ENCODE measurements at regions not wholly inside any gene's neighbourhood (a gene's known extent, or its start where the extent isn't known, plus 50 kb on each side); places are given as distances from the start of the nearest gene placed in this dataset.

GRCh38 chr9:515665-516064 is 301.0 kb downstream of the DOCK8 start:
- ATAC-seq (no peak), DNase-seq (no peak)
- intact Hi-C loops (cut with DNase I), result no loop called here

DNA sequence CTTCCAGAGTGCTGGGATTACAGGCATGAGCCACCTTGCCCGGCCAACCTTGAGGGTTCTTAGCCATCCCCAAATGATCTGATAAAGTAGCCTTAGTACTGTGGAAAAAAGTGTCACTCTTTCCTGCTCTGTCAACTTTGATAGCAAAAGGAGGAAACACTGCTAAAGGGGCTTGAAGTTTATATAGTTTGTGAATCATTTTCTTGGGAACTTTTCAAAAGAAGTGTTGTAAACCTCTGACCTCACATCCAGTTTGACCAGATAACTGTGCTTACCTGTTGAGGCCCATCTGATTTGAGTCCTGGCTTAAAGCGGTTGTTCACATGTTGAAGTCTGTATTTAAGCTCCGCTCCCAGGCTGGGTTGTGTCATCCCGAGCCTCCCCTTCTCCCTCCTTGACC is 303.3 kb downstream of the DOCK8 start:
- ATAC-seq (no peak), DNase-seq (no peak)
- intact Hi-C loops (cut with DNase I), result no loop called here

GRCh38 chr9:518540-518939 is 303.9 kb downstream of the DOCK8 start:
- no peak for ATAC-seq
- intact Hi-C loops (cut with DNase I), result no loop called here
- DNase-seq, result no peak

DNA sequence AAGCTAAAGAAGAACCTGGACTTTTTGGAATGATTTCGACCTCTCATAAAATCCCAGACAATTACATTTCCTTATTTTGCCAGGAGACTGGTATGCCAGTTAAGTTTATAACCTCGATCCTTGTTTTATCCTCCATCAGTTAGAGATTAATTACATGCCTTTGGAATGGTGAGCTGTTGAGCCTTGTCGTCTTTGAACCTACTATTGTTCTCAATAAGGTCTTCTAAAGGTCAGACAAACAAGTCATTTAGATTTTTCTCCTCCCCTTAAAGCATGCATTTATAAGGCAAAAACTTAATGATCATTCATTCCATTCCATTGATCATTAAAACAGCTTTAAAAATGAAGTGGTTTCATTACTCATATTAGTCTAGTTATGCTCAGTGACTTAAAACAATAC is 304.9 kb downstream of the DOCK8 start:
- ATAC-seq (no peak), DNase-seq (no peak)
- intact Hi-C loops (cut with DNase I), result no loop called here

- DNase-seq (no peak), ATAC-seq (no peak)
- intact Hi-C loops (cut with DNase I), result no loop called here
Measured at GRCh38 chr9:520302-520701, 305.6 kb downstream of the DOCK8 start.

GRCh38 chr9:522190-522589 is 307.5 kb downstream of the DOCK8 start:
- ATAC-seq, result peak in 1 of 2 donors; percentile 32
- intact Hi-C loops (cut with DNase I), result no loop called here

DNA sequence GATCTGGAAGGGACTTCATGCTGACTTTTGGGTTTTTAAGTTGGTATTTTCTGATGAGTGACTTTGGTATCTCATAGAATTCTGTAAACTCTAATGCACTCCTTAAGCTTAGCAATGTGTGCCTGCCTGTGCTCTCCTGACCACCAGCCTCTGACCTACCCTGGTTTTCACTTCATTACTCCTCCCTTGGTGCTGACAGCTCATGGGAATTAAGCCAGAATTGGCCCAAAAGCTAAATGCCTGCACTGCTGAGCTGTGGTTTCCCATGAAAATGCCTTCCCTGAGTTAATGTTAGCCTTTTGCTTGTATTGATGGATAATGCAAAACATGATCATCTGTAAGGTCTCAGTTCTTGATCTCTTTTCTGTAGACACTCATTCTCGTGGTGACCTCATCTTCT is 308.0 kb downstream of the DOCK8 start:
- ATAC-seq (peak; percentile 94 to 96), DNase-seq (peak; percentile 48)
- intact Hi-C loops (cut with DNase I), result no loop called here

More at GRCh38 chr9:522190-522589, 307.5 kb downstream of the DOCK8 start:
- no peak for DNase-seq

- intact Hi-C loops (cut with DNase I), result no loop called here
- DNase-seq (no peak), ATAC-seq (no peak)
Measured at GRCh38 chr9:523444-523843, 308.8 kb downstream of the DOCK8 start.

DNA sequence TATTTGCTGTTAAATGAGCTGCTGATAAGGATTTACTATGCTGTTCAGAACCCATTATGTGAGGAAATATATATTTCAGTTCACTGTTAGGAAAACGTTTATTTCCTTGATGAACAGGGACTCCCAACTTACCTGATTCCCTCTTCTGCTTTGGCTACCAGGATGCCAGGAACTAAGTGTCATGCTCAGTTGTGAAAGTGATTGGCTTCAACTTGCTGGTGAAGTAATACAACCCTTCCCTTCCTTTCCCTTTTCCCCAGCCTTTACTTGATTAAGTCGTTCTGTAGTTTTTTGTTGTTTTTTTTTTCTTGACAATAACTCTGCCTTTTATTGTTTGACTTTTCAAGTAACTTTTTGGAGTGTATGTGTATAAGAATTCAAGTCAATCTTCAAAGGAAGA is 309.3 kb downstream of the DOCK8 start:
- ATAC-seq, result peak; percentile 51 to 55

DNA sequence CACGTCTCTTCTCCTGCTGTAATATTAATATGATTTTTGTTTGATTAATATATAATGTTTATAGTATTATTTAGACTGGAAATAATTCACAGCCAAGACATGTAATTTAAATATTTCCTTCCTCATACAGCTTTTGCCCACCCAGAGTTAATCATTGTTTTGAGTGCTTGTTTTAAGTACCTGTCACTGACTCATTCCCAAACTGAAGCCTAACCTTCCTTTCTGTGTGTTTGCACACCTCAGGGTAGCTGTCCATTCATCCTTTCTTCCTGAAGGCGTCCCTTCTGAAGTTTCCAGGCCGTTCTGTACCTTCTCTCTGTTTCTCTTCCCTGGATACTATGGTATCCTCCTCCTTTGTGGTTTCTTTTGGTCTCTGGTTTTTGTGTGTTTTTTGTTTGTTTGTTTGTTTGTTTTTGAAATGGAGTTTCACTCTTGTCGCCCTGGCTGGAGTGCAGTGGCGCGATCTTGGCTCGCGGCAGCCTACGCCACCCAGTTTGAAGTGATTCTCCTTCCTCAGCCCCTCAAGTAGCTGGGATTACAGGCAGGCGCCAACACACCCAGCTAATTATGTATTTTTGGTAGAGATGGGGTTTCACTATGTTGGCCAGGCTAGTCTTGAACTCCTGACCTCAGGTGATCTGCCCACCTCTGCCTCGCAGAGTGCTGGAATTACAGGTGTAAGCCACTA is 312.4 kb downstream of the DOCK8 start:
- ATAC-seq (no peak), DNase-seq (no peak)
- intact Hi-C loops (cut with DNase I), result no loop called here

More for the DNA sequence above, 309.3 kb downstream of the DOCK8 start:
- intact Hi-C loops (cut with DNase I), result no loop called here
- DNase-seq, result no peak

DNA sequence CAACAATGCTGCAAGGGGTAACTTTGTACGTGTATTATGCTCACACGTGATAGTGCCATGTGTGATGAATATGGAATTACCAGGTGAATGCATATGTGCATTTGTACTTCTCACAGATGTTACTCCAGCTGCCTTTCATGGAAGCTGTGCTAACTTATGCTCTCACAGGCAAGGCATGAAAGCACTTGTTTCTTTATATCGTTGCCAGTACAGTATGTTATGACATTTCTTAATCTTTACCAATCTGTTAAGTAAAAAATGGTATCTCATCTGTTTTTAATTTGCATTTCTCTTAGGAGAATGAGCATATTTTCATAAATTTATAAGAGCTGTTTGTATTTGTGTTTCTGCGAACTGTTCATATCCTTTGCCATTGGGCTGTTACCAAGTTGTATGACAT is 311.8 kb upstream of the DMRT1 start:
- ATAC-seq (no peak), DNase-seq (no peak)
- intact Hi-C loops (cut with DNase I), result no loop called here

- DNase-seq (peak; percentile 54), ATAC-seq (peak; percentile 66 to 84)
- intact Hi-C loops (cut with DNase I), result no loop called here
Measured at GRCh38 chr9:530681-531080, 310.8 kb upstream of the DMRT1 start.

- intact Hi-C loops (cut with DNase I), result no loop called here
- ATAC-seq, result no peak
- no peak for DNase-seq
Measured at GRCh38 chr9:532707-533106, 308.8 kb upstream of the DMRT1 start.

- peak; percentile 43 for DNase-seq
- intact Hi-C loops (cut with DNase I), result no loop called here
- ATAC-seq, result peak; percentile 67 to 84
Measured at GRCh38 chr9:534886-535285, 306.6 kb upstream of the DMRT1 start.

DNA sequence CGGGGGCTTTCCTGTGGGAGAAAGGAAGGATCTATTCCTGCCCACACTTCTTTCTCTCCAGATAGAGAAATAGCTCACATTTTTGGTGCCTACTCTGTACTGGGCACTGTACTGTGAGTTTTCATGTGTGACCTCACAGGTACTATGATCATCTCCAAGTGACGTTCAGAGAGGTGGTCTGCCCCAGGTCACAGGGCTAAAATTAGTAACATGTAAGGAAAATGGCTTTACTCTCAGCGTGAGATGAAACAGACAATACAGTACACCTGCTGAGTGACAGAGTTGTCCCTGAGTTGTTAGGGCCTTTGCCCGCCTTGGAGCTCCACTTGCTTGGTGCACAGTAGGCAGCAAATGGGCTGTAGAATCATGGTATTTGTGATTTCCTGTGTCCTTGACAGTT is 306.1 kb upstream of the DMRT1 start:
- intact Hi-C loops (cut with DNase I), result no loop called here
- ATAC-seq, result no peak
- DNase-seq, result no peak

DNA sequence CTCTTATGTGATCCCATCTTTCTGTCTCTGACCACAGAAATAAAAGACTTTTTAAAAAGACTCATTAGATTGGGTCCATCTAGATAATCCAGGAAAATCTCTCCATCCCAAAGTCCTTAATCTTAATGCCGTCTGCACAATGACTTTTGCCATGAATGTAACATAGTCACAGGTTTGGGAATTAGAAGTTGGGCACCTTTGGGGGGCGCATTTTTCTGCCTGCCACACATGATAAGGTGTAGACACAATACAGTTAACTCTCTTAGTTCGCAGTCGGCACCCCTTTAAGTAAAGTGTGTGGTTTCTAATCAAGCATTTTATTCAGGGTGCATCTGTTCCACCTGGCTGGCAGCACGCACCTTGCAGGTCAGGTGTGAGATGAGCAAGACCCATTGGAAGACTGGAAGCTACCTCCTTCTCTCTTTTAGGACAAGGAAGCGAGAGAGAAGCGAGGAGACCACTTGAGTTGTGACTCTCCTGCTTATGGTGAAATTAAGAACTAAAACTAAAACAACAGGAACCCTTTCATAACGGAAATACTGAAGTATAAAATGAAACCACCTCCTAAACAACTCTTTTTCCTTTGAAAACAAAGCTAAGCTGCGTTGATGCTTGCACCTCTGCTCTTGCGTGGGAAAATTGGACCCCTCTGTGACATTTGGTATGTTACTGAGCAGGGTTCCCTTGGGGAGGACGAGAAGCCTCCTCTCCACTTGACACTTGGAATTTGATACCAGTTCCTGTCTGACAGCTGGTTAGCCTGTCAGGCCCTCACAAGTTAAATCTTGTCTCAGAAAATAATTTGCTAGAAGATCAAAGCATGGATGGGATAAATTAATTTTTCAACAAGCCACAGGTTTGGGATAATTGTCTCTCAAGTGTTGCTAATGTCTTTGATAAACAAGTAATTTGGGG is 304.6 kb upstream of the DMRT1 start:
- no peak for ATAC-seq
- intact Hi-C loops (cut with DNase I), result no loop called here

GRCh38 chr9:543478-543877 is 298.0 kb upstream of the DMRT1 start:
- intact Hi-C loops (cut with DNase I), result no loop called here
- ATAC-seq (no peak), DNase-seq (no peak)

More for the DNA sequence above, 304.6 kb upstream of the DMRT1 start:
- no peak for DNase-seq

- peak; percentile 75 for DNase-seq
- intact Hi-C loops (cut with DNase I), result loop anchor here in 1 of 2 donors (5.0 kb wide), 1 partner anchor 38 kb away; no protein-coding TSS in a partner anchor
- ATAC-seq, result peak; percentile 70 to 86
Measured at GRCh38 chr9:545480-545879, 296.0 kb upstream of the DMRT1 start.

- DNase-seq, result no peak
- intact Hi-C loops (cut with DNase I), result loop anchor here in 1 of 2 donors (5.0 kb wide), 1 partner anchor 39 kb away; no protein-coding TSS in a partner anchor
Measured at GRCh38 chr9:546235-546634, 295.3 kb upstream of the DMRT1 start.

GRCh38 chr9:546797-547223 is 294.7 kb upstream of the DMRT1 start:
- DNase-seq, result no peak
- intact Hi-C loops (cut with DNase I), result loop anchor here in 1 of 2 donors (5.0 kb wide), 1 partner anchor 40 kb away; no protein-coding TSS in a partner anchor
- ATAC-seq, result peak; percentile 61 to 82

More at GRCh38 chr9:546235-546634, 295.3 kb upstream of the DMRT1 start:
- ATAC-seq, result peak; percentile 50 to 51
